GM04503 (cell line): ENCODE measurements at regions not wholly inside any gene's neighbourhood (a gene's known extent, or its start where the extent isn't known, plus 50 kb on each side); places are given as distances from the start of the nearest gene placed in this dataset.
"Not testable (repeated sequence)": the region's sequence is repeated elsewhere in the genome, so short reads cannot be mapped to it uniquely, and the experiment has no call there.

Experiments
- DNase-seq: peaks from one replicate; pipeline ENCODE4 v3.0.0-alpha.2; 2012; ENCODE audit warnings: low read depth

DNA sequence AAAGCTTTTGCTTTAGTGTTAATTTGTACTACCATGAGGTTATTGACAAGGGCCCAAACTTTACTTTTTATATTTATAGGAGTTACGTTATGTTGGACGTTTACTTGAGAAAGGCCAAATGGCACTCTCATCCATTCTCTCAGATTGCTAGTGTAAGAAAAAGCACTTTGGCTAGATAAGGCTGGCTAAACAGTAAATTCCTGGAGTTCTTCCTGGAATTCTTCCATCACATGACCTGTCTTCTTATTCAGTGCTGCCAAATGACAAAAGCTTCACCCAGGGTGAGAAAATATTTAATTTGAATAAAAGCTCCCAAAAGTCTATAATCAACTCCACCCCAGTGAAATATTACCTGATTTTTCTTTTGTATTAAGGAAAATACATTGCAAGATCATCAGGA lies 1568.9 kb upstream of the ACO1 start:
- DNase-seq = no peak

- no peak for DNase-seq
Measured at GRCh38 chr9:30845136-30845535, 1539.3 kb upstream of the ACO1 start.

- no peak for DNase-seq
Measured at GRCh38 chr9:30846651-30847050, 1537.8 kb upstream of the ACO1 start.

DNA sequence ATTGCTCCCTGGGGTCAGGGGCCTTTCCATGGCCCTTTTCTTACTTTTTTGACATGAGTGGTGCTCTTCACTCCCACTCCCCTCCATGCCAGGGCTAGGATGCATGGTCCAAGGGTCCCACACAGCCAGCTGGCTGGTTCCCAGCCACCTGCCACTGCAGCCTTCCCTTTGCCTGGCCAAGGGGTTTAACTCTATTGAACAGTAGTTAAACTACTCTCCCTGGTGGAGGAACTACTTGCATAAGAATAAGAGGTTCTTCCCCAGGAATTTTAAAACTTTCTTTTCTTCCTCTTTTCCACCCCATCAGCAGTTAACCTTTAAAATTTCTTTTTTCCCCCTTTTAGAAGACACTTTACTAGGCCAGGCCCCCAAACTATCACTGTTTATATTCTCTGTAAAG lies 1532.8 kb upstream of the ACO1 start:
- no peak for DNase-seq

GRCh38 chr9:30900706-30901105 lies 1483.7 kb upstream of the ACO1 start:
- DNase-seq = no peak

- no peak for DNase-seq
Measured at GRCh38 chr9:30913331-30913730, 1471.1 kb upstream of the ACO1 start.

DNA sequence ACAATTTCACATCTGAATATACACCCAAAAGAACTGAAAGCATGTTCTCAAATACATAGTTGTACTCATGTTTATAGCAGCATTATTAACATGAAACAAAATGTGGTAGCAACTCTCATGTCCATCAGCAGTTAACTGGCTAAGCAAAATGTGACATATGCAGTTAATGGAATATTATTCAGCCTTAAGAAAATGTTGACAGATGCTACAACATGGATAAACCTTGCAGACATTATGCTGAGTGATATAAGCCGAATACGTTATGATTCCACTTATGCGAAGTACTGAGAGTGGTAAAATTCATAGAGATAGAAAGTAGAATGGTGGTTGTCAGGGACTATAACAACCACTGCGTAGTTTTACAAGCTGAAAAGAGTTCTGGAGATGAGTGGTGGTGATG lies 1469.0 kb upstream of the ACO1 start:
- no peak for DNase-seq

GRCh38 chr9:30925126-30925525 lies 1459.3 kb upstream of the ACO1 start:
- DNase-seq = no peak

- DNase-seq = no peak
Measured at GRCh38 chr9:30925635-30926034, 1458.8 kb upstream of the ACO1 start.

- no peak for DNase-seq
Measured at GRCh38 chr9:30928045-30928444, 1456.4 kb upstream of the ACO1 start.

- no peak for DNase-seq
Measured at GRCh38 chr9:30932226-30932625, 1452.2 kb upstream of the ACO1 start.

- no peak for DNase-seq
Measured at GRCh38 chr9:30935730-30936129, 1448.7 kb upstream of the ACO1 start.

GRCh38 chr9:30937106-30937505 lies 1447.3 kb upstream of the ACO1 start:
- no peak for DNase-seq

DNA sequence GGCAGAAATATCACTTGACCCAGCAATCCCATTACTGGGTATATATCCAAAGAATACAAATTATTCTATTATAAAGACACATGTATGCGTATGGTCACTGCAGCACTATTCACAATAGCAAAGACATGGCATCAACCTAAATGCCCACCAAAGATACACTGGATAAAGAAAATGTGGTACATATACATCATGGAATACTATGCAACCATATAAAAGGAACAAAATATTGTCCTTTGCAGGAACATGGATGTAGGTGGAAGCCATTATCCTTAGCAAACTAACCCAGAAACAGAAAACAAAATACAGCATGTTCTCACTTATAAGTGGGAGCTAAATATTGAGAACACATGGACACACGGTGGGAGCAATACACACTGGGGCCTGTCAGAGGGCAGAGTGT lies 1441.6 kb upstream of the ACO1 start:
- DNase-seq = not testable (repeated sequence)

GRCh38 chr9:30943446-30944224 lies 1440.8 kb upstream of the ACO1 start:
- no peak for DNase-seq

DNA sequence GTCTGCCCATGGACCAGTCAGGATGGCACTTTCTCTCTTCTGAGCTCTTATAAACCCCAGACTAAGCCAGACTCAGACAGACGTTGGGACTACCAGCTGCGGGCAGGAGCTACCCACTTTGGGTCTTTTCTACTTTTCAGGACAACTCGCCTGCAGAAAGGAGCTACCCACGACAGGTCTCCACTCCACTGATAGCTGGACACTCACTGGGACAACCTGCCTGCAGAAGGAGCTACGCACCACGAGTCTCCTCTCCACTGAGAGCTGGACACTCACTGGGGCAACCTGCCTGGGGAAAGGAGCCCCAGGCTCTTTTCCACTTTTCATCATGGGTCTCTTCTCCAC lies 1440.2 kb upstream of the ACO1 start:
- no peak for DNase-seq

DNA sequence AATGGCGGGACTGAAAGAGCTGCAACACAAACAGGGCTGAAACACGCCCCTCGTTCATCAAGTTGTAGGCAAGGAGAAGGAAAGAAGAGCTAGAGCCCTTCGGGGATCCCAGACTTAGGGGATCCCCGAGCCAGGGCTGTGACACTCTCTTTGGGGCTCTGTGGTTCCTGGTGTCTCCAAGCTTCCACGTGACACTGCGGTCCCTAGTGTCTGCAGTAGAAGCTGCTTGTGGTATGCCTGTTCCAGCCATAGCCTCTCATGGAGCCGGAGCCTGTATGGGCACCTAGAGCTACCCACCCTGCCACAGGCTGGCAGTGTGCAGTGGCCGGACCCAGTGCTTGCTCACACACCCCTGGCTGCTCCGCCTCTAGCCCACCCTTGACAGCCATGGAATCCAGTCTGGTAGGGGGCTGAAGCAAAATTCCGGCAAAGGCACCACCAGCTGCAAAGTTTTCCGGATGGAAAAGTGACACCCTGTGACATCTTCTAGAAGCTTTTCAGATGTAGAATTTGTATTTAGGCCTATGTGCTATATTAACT lies 1439.6 kb upstream of the ACO1 start:
- no peak for DNase-seq

DNA sequence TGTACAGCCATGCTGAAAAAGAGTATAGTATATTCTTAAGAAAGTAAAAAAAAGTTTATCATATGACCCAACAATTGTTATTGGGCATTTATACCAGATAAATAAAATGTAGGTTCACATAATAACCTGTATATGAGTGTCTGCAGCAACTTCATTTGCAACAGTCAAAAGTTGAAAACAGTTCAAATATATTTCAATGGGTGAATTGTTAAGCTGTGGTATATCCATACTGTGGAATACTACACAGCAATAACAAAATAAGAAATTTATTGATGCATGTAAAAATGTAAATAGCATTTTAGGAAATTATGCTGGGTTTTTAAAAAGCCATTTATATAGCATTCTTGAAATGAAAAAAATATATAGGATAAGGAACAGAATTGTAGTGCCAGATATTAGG lies 1420.1 kb upstream of the ACO1 start:
- no peak for DNase-seq

DNA sequence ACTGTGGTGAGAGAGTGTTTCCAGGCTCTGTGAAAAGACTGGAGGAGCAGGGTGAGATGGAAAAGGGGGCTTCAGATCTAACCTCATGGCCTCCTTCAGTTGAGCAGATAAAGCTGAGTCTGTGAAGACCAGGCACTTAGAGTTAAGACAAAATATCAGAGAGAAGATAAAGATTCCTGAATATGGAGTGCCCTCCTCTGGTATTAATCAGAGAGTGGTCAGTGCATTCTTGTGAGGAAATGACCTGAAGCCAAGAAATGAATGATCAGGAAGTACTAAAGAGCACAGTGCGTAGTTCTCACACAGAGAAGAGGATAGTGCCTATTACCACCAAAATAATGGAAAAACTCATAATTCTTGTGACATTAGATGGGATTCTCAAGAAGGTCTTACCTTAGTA lies 1417.0 kb upstream of the ACO1 start:
- no peak for DNase-seq

DNA sequence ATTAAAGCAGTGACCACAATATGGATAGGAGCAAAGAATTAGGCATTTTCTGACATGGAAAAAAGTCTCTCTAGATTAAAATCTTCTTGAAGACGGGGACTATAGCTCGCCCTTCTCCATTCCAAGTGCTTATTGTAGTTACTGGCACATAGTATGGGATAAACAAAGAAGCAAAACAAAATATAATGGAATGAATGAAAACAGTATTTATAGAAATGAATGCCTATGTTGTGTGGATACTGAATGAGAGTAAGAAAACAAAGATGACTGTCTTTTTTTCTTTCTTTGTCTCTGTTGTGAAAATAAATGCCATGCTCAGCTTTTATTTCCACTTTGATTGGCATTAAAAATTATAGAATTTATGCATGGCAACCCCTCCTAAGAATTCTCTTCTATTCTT lies 1414.3 kb upstream of the ACO1 start:
- DNase-seq = no peak

DNA sequence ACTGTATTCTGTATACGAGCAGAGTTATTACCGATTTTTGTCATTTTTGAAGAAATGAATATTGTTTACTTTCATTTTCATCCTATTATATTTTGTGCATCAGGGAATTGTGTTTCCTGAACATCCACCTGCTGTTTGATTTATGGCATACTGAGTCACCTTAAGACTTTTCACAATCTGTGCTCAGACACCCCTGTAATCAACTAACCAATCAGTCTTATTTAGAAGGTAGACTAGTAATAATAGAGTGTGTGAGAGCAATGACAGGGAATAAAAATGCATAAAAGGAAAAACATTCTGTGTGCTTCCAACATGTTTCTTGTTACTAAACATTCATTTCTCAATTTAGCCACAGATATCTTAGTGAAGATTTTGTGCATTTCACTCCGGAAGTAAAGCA lies 1413.6 kb upstream of the ACO1 start:
- no peak for DNase-seq

DNA sequence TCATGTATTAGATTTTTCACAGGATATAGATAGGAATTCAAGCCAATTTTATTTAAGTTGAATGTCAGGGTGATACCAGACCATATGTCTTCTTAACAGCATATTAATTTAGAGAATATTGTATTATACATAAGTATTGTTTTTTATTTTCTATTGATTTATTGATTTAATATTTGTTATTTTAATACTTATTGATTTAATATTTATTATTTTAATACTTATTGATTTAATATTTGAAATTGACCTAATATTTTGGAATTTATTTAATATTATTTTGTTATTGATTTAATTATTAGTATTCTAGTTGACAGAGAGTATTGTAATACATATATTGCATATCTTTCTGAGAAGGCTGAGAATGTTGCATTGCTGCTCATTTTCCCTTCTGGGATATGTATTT lies 1411.8 kb upstream of the ACO1 start:
- DNase-seq = no peak

- no peak for DNase-seq
Measured at GRCh38 chr9:30977965-30978364, 1406.5 kb upstream of the ACO1 start.

DNA sequence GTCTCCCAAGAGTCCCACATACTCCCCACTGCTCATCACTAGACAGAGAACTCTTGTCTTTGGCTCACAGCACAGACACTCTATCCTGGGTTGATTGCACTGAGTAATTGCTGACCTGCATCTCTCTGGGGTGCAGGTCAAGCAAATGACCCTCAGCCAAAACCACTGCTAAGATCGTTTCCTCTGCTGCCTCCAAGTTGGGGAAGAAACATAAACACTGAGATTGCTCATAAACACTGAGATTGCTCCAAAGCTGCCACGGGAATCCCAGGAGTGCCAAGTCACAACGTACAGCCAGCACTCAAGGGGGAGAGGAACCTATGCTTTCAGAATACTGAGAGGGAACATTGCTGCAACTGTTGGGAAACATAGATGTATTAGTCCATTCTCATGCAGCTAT lies 1402.1 kb upstream of the ACO1 start:
- no peak for DNase-seq
